GM19043 (cell line): ENCODE measurements at regions not wholly inside any gene's neighbourhood (a gene's known extent, or its start where the extent isn't known, plus 50 kb on each side); places are given as distances from the start of the nearest gene placed in this dataset.

Experiments used
- ATAC-seq: cut with Tn5 transposase; IDR thresholded peaks from one replicate; pipeline ENCODE4 v1.9.1; 2021; ENCODE audit warnings: low read depth; ENCODE audit not compliant: unreplicated experiment

- ATAC-seq = peak; percentile 30
Observed at GRCh38 chr3:182692695-182693094, 100.6 kb upstream of the ATP11B start.

GRCh38 chr3:182693723-182694122 is 99.6 kb upstream of the ATP11B start:
- no peak for ATAC-seq

- ATAC-seq = no peak
Observed at GRCh38 chr3:182696916-182697315, 96.4 kb upstream of the ATP11B start.

DNA sequence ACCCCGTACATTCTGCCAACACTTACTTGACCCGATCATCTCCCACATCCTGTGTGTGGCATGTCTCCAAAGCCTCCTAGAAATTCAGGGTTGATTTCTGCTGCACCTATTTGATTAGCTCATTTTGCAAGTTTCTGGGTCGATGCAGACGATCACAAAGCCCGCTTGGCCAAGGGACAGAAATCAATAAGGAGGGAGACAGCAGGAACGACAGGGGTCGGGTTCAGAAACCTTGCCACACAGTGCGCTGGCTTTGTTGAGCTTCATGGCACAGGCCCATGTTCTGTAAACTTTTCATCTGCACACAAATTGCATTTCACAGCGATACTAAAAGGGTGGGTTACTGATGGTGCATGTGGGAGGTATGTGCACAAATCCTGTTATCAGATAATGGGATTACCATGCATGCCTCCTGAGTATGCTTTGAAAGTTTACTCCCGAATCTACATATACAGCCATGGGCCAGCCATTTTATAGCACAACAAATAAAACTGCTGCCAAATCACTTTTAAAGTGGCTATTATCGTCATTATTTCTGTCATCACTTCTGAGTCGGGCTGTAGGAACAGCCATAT is 95.9 kb upstream of the ATP11B start:
- ATAC-seq = no peak

DNA sequence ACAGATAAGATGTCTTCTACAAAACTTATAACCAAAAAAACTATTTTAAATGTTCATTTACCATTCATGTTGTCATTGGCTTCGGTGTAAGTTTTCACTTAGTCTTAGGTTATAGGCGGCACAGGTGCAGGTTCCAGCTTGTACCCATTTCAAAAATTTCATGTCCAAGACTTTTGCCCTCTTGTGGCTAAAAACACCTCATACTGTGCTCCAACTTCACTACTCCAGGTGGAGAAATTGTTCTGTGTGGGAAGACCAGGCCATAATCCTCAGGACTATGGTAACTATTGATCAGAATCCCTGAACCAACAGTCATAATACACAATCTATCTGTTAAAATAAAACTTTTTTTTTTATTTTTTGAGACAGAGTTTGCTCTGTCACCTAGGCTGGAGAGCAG is 95.2 kb upstream of the ATP11B start:
- ATAC-seq = no peak

- no peak for ATAC-seq
Observed at GRCh38 chr3:182699550-182700170, 93.6 kb upstream of the ATP11B start.

DNA sequence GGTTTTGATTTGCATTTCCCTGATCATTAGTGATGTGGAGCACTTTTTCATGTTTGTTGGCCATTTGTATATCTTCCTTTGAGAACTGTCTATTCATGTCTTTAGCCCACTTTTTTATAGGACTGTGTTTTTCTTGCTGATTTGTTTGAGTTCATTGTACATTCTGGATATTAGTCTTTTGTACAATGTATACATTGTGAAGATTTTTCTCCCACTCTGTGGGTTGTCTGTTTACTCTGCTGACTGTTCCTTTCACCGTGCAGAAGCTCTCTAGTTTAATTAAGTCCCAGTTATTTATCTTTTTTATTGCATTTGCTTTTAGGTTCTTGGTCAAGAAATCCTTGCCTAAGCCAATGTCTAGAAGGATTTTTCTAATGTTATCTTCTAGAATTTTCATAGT is 91.1 kb upstream of the ATP11B start:
- ATAC-seq = no peak

DNA sequence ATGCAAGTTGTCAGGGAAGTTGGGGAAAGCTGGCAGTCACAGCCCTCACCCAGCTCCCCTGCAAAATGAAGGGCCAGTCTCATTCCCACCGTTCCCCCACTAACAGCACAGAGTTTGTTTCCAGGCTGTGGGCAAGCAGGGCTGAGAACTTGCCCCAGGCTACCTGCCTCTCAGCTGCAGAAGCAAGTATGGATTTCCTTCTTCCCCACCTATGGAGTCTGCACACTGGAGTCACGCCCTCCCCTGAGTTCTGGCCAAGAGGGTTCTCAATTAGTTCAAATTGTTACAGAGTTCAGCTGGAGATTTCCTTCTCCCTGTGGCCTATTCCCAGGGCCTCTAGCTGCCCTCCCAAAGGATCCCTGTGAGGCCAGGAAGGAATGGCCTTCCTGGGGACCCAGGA is 90.1 kb upstream of the ATP11B start:
- no peak for ATAC-seq

GRCh38 chr3:182704926-182705325 is 88.4 kb upstream of the ATP11B start:
- no peak for ATAC-seq

DNA sequence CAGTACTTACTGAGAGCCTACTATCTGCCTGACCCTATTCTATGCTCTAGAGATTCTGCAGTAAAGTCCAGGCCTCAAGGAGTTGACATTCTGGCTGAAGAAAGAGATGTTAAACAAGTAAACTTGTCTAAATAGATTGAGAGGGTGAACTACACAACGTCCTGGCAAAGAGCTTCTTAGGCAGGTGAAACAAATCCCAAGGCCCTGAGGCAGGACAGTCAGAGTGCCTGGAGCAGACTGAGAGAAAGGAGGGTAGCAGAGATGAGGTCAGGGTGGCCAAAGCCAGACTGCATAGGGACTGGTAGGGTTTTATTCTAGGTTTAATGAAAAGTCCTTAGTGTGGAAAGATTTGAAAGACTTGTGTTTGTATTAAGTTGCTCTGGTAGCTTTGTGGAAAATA is 84.5 kb upstream of the ATP11B start:
- ATAC-seq = no peak

DNA sequence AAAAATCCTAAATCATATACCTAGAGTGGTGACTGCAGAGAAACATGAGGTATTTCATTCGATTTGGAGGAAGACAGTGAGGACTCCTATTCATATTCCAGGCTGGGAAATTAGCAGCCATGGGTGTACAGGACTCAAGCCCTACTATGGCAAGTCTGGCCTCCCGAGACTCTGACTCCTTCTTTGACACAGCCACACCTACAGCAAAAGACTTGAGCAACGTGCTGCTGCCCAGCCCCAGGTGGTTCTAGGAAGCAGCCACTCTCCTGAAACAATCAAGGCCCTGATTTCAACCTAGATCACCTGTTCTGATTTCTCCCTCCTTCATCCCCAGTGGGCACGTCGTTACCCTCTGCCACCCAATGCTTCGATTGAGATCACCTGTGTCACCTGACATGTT is 84.0 kb upstream of the ATP11B start:
- ATAC-seq = no peak

GRCh38 chr3:182710557-182711157 is 82.6 kb upstream of the ATP11B start:
- peak; percentile 46 for ATAC-seq

DNA sequence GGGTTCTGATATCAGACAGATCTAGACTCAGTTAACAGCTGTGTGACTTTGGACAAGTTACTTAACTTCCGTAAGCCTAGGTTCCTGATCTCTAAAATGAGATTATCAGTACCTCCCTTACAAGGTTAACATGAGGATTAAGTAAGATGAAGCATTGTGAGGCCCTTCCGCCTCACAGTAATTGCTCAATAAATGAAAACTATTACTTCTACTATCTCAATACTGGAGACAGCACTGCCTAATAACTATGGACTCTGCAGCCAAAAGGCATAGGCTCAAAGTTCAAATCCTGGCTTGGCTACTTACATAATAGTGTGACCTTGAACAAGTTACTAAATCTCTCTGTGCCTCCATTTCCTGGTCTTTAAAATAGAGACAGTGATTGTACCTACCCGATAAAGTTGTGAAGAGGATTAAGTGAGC is 82.0 kb upstream of the ATP11B start:
- no peak for ATAC-seq

DNA sequence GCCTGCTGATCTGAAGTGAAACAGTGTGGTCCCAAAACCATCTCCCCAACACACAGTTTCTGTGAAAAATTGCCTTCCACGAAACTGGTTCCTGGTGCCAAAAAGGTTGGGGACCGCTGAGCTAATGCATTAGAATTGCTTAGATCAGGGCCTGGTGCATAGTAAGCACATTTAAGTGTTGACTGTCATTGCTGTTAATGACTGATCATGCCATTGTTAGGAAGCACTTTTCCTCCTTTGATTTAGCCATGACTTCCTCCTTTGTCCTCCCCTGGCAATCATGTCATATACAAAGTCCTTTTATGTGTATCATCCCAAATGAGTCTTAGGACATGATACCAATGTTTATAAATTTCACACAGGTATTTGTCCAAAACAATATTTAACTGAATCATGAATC is 81.5 kb upstream of the ATP11B start:
- no peak for ATAC-seq

GRCh38 chr3:182713111-182713510 is 80.2 kb upstream of the ATP11B start:
- ATAC-seq = no peak

DNA sequence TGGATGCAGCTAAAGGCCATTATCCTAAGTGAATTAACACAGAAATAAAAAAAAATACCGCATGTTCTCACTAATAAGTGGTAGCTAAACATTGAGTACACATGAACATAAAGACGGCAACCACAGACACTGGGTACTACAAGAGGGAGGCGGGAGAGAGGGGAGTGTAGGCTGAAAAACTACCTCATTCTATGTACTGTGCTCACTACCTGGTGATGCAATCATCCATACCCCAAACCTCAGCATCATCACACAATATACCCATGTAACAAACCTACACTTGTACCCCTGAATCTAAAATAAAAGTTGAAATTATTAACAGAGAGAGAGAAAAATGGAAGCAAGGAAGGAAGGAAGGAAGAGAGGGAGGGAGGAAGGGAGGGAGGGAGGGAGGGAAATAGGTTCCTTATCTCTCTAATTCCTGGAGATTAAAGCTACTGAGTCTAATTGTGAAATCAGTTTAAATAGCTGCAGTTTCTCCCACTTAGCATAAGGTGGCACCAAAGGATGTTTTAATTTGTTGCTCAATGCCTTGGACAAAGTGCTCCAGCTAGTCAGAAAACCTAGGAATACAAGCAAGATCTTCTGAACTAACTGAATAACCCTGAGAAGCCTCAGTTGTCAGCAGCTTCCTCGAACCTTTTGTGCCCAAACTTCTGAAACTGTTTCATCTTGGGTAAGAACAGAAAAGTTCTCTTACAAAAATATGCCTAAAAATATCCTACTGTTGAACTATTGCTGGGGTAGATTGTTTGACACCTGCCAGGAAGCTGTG is 79.4 kb upstream of the ATP11B start:
- ATAC-seq = peak; percentile 38

DNA sequence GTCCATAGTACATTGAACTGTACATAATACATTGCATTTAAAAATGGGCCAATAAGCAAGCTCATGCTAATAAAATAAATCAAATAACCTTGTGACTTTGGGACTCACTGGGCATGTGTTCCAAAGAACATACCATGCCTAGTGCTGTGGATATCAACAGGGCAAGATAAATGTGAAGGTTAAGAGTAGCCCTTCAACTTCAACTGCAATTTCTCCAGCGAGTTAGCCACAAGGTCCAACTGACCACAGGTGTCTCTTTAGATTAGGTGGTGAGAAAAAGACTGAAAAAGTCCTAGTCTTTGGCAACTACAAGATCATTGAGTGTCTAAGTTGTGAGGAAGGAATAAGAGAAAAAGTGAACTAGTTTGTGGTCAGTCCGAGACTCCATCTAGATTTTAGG is 78.3 kb upstream of the ATP11B start:
- no peak for ATAC-seq

GRCh38 chr3:182716114-182716688 is 77.1 kb upstream of the ATP11B start:
- peak; percentile 35 for ATAC-seq

DNA sequence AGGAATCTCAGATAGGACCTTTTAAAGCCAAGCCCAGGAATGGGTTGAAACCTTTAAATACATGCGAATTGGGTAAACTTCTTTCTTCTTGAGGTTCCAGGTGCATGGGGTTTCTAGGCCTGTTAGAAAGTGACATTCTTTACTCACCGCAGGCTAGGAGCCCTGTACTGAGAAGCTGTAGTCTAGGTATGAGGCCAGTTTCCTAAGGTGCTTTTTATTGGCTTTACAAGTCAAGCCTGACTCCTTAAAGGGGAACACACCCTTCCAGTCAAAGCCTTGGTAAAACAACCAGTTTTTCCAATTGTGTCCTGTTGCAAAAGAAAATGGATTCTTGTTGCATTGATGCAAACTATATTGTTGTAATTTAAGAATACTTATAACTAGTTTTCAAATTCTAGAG is 76.1 kb upstream of the ATP11B start:
- peak; percentile 81 for ATAC-seq

DNA sequence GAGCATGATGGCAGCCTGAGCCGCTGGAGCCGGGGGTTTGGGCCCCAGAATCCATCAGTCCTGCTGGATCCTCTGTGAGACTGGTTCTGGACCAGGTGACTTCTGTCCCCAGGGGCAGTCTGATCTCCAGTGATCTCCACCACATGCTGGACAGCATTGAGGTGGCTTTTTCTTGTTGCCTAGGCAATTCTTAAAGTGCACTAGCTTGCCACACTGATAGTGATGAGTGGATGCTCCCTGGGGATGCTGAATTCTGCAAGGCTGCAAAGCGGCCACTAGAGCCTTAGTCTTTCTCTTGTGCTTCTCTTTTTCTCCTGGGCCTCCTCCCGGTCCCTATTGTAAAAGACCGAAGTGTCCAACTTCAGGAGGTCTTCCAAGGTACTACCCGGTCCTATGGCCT is 70.4 kb upstream of the ATP11B start:
- no peak for ATAC-seq

- ATAC-seq = no peak
Observed at GRCh38 chr3:182723596-182723995, 69.7 kb upstream of the ATP11B start.
